HL-60 (cell line): ENCODE measurements at regions not wholly inside any gene's neighbourhood (a gene's known extent, or its start where the extent isn't known, plus 50 kb on each side); places are given as distances from the start of the nearest gene placed in this dataset.

Source experiments
- CTCF ChIP-seq: IDR thresholded peaks from one replicate; pipeline ENCODE4 v1.5.1; 2011; ENCODE audit warnings: low read length, control low read depth, inconsistent platforms; ENCODE audit not compliant: insufficient read depth
- POLR2AphosphoS5 ChIP-seq: IDR thresholded peaks from 2 replicates; pipeline ENCODE4 v1.6.1; 2012; ENCODE audit warnings: low read depth

GRCh38 chr4:153877898-153878297 is 89.0 kb upstream of the SFRP2 start:
- no peak for TF ChIP-seq POLR2AphosphoS5
- no peak for TF ChIP-seq CTCF
